HG03280 (cell line): ENCODE measurements at regions not wholly inside any gene's neighbourhood (a gene's known extent, or its start where the extent isn't known, plus 50 kb on each side); places are given as distances from the start of the nearest gene placed in this dataset.

ENCODE experiments used
- ATAC-seq: cut with Tn5 transposase; IDR thresholded peaks from one replicate; pipeline ENCODE4 v1.9.1; 2021; ENCODE audit warnings: mild to moderate bottlenecking, moderate library complexity; ENCODE audit not compliant: unreplicated experiment

GRCh38 chr18:40863801-40864200, 1091.2 kb upstream of the PIK3C3 start:
- ATAC-seq = no peak

GRCh38 chr18:40860189-40860588, 1094.8 kb upstream of the PIK3C3 start:
- no peak for ATAC-seq

- no peak for ATAC-seq
Observed at GRCh38 chr18:40855661-40856060, 1099.4 kb upstream of the PIK3C3 start.

GRCh38 chr18:40852406-40852805, 1102.6 kb upstream of the PIK3C3 start:
- ATAC-seq = no peak

- ATAC-seq = no peak
Observed at GRCh38 chr18:40851014-40851429, 1104.0 kb upstream of the PIK3C3 start.

- no peak for ATAC-seq
Observed at GRCh38 chr18:40849886-40850285, 1105.1 kb upstream of the PIK3C3 start.

GRCh38 chr18:40841467-40841866, 1113.6 kb upstream of the PIK3C3 start:
- ATAC-seq = no peak

- no peak for ATAC-seq
Observed at GRCh38 chr18:40841063-40841462, 1114.0 kb upstream of the PIK3C3 start.

GRCh38 chr18:40832362-40832761, 1122.7 kb upstream of the PIK3C3 start:
- ATAC-seq = no peak

- ATAC-seq = no peak
Observed at GRCh38 chr18:40824291-40824690, 1130.7 kb upstream of the PIK3C3 start.

GRCh38 chr18:40821596-40822243, 1133.3 kb upstream of the PIK3C3 start:
- ATAC-seq = no peak

GRCh38 chr18:40812981-40813515, 1142.0 kb upstream of the PIK3C3 start:
- ATAC-seq = no peak

GRCh38 chr18:40810372-40810771, 1144.7 kb upstream of the PIK3C3 start:
- no peak for ATAC-seq

- no peak for ATAC-seq
Observed at GRCh38 chr18:40789286-40789685, 1165.7 kb upstream of the PIK3C3 start.

- no peak for ATAC-seq
Observed at GRCh38 chr18:40782453-40783130, 1172.4 kb upstream of the PIK3C3 start.

- no peak for ATAC-seq
Observed at GRCh38 chr18:40769786-40770185, 1185.2 kb upstream of the PIK3C3 start.

GRCh38 chr18:40760251-40760650, 1194.8 kb upstream of the PIK3C3 start:
- no peak for ATAC-seq

GRCh38 chr18:40754477-40754876, 1200.6 kb upstream of the PIK3C3 start:
- ATAC-seq = no peak

- no peak for ATAC-seq
Observed at GRCh38 chr18:40752316-40752715, 1202.7 kb upstream of the PIK3C3 start.

- no peak for ATAC-seq
Observed at GRCh38 chr18:40751186-40751585, 1203.8 kb upstream of the PIK3C3 start.

- ATAC-seq = no peak
Observed at GRCh38 chr18:40739029-40739428, 1216.0 kb upstream of the PIK3C3 start.

GRCh38 chr18:40738321-40738880, 1216.6 kb upstream of the PIK3C3 start:
- no peak for ATAC-seq
